ENCODE measurements at regions not wholly inside any gene's neighbourhood (a gene's known extent, or its start where the extent isn't known, plus 50 kb on each side); places are given as distances from the start of the nearest gene placed in this dataset.

DNA sequence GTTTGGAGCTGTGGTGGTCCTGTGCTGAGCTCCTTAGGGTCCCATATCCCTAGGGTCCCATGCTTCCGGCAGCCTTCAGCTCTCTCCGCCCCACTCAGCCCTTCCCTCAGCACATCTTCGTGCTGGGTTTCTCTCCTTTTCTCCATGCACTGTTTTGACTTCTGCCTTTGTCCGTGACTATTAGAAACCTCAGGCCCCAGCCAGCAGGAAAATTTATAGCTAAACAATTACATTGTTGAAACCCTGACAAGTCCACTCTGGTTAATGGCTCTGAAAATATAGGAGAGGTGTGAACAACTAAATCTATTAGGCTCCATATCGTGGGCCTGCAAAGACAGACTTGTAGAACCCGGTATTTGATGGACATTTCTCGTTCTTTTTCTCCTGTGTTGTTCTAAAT is 523.7 kb downstream of the CCDC171 start:
- Histone ChIP-seq H3K79me2 (ENCODE audit: insufficient read depth, low read length) (no peaks in the 10 kb centered on the region), H4K20me1 (ENCODE audit: insufficient read depth) (no peaks in the 10 kb centered on the region), H3K4me3 (replicated peaks in 1 of 2; ENCODE audit: low read depth in 1 of 2, low read length in 2 of 2) (no peak overlapping the region), H3K27me3 (ENCODE audit: insufficient read depth, low read length) (peaks cover 5% of the 10 kb centered on the region; the same call in 1 of the 2 replicates), H3K4me1 (ENCODE audit: control insufficient read depth in 1 of 2, insufficient read depth in 2 of 2, low read length in 2 of 2) (no peaks in the 10 kb centered on the region), H3K9me2 (ENCODE audit: insufficient read depth) (no peaks in the 10 kb centered on the region), H3K9ac (ENCODE audit: low read length) (no peak overlapping the region), H3K36me3 (ENCODE audit: control insufficient read depth in 1 of 2, insufficient read depth in 2 of 2, low read length in 2 of 2) (no peaks in the 10 kb centered on the region), H3K9me3 (ENCODE audit: control insufficient read depth in 1 of 2, insufficient read depth in 1 of 2, low read depth in 1 of 2, low read length in 2 of 2) (no peaks in the 10 kb centered on the region), H2AFZ (ENCODE audit: low read depth, low read length, poor library complexity, severe bottlenecking) (no peak overlapping the region), H3K27ac (ENCODE audit: low read depth, low read length) (no peak overlapping the region), H3K4me2 (ENCODE audit: low read length) (no peak overlapping the region)
- DNase-seq (ENCODE audit: low read depth, low spot score) = no peak
- TF ChIP-seq JUND (IDR thresholded peaks at IDR 0.05) = no peak
- no peak for TF ChIP-seq CEBPB (IDR thresholded peaks at IDR 0.05; ENCODE audit: low read depth)
- TF ChIP-seq, protein P1, sequence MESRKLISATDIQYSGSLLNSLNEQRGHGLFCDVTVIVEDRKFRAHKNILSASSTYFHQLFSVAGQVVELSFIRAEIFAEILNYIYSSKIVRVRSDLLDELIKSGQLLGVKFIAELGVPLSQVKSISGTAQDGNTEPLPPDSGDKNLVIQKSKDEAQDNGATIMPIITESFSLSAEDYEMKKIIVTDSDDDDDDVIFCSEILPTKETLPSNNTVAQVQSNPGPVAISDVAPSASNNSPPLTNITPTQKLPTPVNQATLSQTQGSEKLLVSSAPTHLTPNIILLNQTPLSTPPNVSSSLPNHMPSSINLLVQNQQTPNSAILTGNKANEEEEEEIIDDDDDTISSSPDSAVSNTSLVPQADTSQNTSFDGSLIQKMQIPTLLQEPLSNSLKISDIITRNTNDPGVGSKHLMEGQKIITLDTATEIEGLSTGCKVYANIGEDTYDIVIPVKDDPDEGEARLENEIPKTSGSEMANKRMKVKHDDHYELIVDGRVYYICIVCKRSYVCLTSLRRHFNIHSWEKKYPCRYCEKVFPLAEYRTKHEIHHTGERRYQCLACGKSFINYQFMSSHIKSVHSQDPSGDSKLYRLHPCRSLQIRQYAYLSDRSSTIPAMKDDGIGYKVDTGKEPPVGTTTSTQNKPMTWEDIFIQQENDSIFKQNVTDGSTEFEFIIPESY (IDR thresholded peaks at IDR 0.05; ENCODE audit: extremely low read depth, insufficient replicate concordance, low read length) = no peak
- TF ChIP-seq SIN3A (IDR thresholded peaks at IDR 0.05; ENCODE audit: low read depth) = no peak
- TF ChIP-seq ZFX (IDR thresholded peaks at IDR 0.05) = no peak
- TF ChIP-seq ELF1 (IDR thresholded peaks at IDR 0.05; ENCODE audit: borderline replicate concordance, low read depth) = no peak
- TF ChIP-seq FOSL1 (IDR thresholded peaks at IDR 0.05; ENCODE audit: low read depth) = no peak
- TF ChIP-seq EGR1 (IDR thresholded peaks at IDR 0.05; ENCODE audit: low read depth) = no peak
- no peak for TF ChIP-seq SRF (IDR thresholded peaks at IDR 0.05; ENCODE audit: low read depth)
- no peak for TF ChIP-seq RAD21 (IDR thresholded peaks at IDR 0.05; ENCODE audit: low read depth)
- ATAC-seq = no peak
- CTCF ChIA-PET = no interaction called here
- POLR2A ChIA-PET = no interaction called here
- BruUV-seq (replicated peaks) = no TSS peak
- RAD21 ChIA-PET (ENCODE audit: low non-redundant PET in 1 of 2, low total read pairs in 2 of 2, uncharacterized antibody in 2 of 2, unreplicated experiment in 2 of 2) = no interaction called here
- intact Hi-C loops (cut with micrococcal nuclease) = no loop called here

DNA sequence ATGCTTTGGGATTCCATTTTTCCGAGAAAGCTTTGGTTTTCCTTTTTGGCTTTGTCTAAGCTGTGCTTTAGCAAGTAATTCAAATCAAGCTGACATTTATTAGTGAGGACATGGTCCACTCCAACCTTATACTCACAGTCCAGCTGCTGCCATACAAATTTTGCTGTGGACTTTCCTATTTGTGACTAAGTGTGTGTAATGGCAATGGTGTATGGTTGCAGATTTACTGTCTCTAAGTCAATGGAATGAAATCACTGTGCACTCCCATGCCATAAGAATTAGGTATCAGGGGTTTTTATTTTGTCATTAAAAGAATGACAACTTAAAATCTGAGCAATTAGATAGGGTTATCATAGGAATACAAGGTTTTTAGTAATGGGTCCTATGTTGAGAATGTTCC is 530.0 kb downstream of the CCDC171 start:
- intact Hi-C loops (cut with micrococcal nuclease) = no loop called here
- Histone ChIP-seq H3K4me2 (ENCODE audit: low read length) (no peak overlapping the region), H3K36me3 (ENCODE audit: control insufficient read depth in 1 of 2, insufficient read depth in 2 of 2, low read length in 2 of 2) (no peaks in the 10 kb centered on the region), H3K9ac (ENCODE audit: low read length) (no peak overlapping the region), H3K9me3 (ENCODE audit: control insufficient read depth in 1 of 2, insufficient read depth in 1 of 2, low read depth in 1 of 2, low read length in 2 of 2) (no peaks in the 10 kb centered on the region), H3K27me3 (ENCODE audit: insufficient read depth, low read length) (peaks cover 5% of the 10 kb centered on the region; the same call in 1 of the 2 replicates), H4K20me1 (ENCODE audit: insufficient read depth) (no peaks in the 10 kb centered on the region), H3K4me3 (replicated peaks in 1 of 2; ENCODE audit: low read depth in 1 of 2, low read length in 2 of 2) (no peak overlapping the region), H2AFZ (ENCODE audit: low read depth, low read length, poor library complexity, severe bottlenecking) (no peak overlapping the region), H3K4me1 (ENCODE audit: control insufficient read depth in 1 of 2, insufficient read depth in 2 of 2, low read length in 2 of 2) (no peaks in the 10 kb centered on the region), H3K79me2 (ENCODE audit: insufficient read depth, low read length) (no peaks in the 10 kb centered on the region), H3K9me2 (ENCODE audit: insufficient read depth) (no peaks in the 10 kb centered on the region), H3K27ac (ENCODE audit: low read depth, low read length) (no peak overlapping the region)
- no TSS peak for BruUV-seq (replicated peaks)
- ATAC-seq (no peak), DNase-seq (ENCODE audit: low read depth, low spot score) (no peak)
- RAD21 ChIA-PET (ENCODE audit: low non-redundant PET in 1 of 2, low total read pairs in 2 of 2, uncharacterized antibody in 2 of 2, unreplicated experiment in 2 of 2) = no interaction called here
- CTCF ChIA-PET = no interaction called here
- POLR2A ChIA-PET = no interaction called here
- TF ChIP-seq, protein P2, sequence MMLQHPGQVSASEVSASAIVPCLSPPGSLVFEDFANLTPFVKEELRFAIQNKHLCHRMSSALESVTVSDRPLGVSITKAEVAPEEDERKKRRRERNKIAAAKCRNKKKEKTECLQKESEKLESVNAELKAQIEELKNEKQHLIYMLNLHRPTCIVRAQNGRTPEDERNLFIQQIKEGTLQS (IDR thresholded peaks at IDR 0.05) = no peak
- TF ChIP-seq EZH2 (IDR thresholded peaks at IDR 0.05) (no peak), ZFX (IDR thresholded peaks at IDR 0.05) (no peak), RAD21 (IDR thresholded peaks at IDR 0.05; ENCODE audit: low read depth) (no peak), SP1 (IDR thresholded peaks at IDR 0.05; ENCODE audit: low read depth) (no peak), ELF1 (IDR thresholded peaks at IDR 0.05; ENCODE audit: borderline replicate concordance, low read depth) (no peak), JUND (IDR thresholded peaks at IDR 0.05) (no peak), TCF7L2 (IDR thresholded peaks at IDR 0.05; ENCODE audit: borderline replicate concordance, extremely low read depth, insufficient read depth, insufficient read length) (no peak), SRF (IDR thresholded peaks at IDR 0.05; ENCODE audit: low read depth) (no peak), CEBPB (IDR thresholded peaks at IDR 0.05; ENCODE audit: low read depth) (no peak), YY1 (IDR thresholded peaks at IDR 0.05; ENCODE audit: extremely low read depth, insufficient replicate concordance, low read depth, low read length) (no peak), ZNF274 (IDR thresholded peaks at IDR 0.05; ENCODE audit: low read depth, low read length) (no peak), CBX3 (IDR thresholded peaks at IDR 0.05; ENCODE audit: low read depth) (no peak)
- TF ChIP-seq, protein P3, sequence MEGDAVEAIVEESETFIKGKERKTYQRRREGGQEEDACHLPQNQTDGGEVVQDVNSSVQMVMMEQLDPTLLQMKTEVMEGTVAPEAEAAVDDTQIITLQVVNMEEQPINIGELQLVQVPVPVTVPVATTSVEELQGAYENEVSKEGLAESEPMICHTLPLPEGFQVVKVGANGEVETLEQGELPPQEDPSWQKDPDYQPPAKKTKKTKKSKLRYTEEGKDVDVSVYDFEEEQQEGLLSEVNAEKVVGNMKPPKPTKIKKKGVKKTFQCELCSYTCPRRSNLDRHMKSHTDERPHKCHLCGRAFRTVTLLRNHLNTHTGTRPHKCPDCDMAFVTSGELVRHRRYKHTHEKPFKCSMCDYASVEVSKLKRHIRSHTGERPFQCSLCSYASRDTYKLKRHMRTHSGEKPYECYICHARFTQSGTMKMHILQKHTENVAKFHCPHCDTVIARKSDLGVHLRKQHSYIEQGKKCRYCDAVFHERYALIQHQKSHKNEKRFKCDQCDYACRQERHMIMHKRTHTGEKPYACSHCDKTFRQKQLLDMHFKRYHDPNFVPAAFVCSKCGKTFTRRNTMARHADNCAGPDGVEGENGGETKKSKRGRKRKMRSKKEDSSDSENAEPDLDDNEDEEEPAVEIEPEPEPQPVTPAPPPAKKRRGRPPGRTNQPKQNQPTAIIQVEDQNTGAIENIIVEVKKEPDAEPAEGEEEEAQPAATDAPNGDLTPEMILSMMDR (IDR thresholded peaks at IDR 0.05 in 2 of 3, conservative IDR thresholded peaks at IDR 0.05 in 1 of 3; ENCODE audit: borderline replicate concordance in 1 of 3, insufficient read depth in 1 of 3, low read depth in 2 of 3, low read length in 2 of 3) = no peak
- TF ChIP-seq, protein P4, sequence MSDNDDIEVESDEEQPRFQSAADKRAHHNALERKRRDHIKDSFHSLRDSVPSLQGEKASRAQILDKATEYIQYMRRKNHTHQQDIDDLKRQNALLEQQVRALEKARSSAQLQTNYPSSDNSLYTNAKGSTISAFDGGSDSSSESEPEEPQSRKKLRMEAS (IDR thresholded peaks at IDR 0.05) = no peak
